Skeletal muscle cell (primary cell): ENCODE measurements at regions not wholly inside any gene's neighbourhood (a gene's known extent, or its start where the extent isn't known, plus 50 kb on each side); places are given as distances from the start of the nearest gene placed in this dataset.
A peak's percentile ranks its signal among the peaks of the same experiment; 100 is the strongest.
"Not testable (repeated sequence)": the region's sequence is repeated elsewhere in the genome, so short reads cannot be mapped to it uniquely, and the experiment has no call there.

Source experiments
- DNase-seq: peaks from one replicate; pipeline ENCODE4 v3.0.0-alpha.2; 2010; ENCODE audit warnings: low read depth
- H3K4me3 ChIP-seq: 2 replicates; pipeline ENCODE4 v1.5.1; 2011; ENCODE audit warnings: low read depth, mild to moderate bottlenecking, control low read depth, low read length, moderate library complexity

GRCh38 chr1:221016751-221017150 lies 137.5 kb downstream of the HLX start:
- no peak for DNase-seq
- no peak overlapping the region for H3K4me3 ChIP-seq

GRCh38 chr1:221018414-221018813 lies 139.2 kb downstream of the HLX start:
- H3K4me3 ChIP-seq, result no peak overlapping the region
- DNase-seq, result no peak

DNA sequence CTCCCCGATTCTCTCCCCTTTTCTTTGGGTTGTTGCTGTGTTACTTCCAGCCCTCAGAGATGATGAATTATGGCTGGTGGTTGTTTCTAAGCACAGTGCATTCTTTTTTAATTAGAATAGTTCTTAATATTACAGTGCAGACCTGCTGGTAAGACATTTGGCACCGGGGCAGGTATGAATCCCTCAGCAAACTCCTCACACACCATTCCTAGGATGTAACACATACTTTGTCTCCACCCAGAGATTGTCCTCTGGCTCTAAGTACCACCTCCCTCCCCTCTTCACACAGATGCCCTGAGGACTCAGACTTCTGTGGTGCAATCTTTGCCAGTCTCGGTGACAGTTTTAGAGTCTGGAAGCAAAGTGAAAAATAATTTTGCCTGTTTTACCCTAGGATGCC lies 143.1 kb downstream of the HLX start:
- DNase-seq, result no peak
- no peak overlapping the region for H3K4me3 ChIP-seq

DNA sequence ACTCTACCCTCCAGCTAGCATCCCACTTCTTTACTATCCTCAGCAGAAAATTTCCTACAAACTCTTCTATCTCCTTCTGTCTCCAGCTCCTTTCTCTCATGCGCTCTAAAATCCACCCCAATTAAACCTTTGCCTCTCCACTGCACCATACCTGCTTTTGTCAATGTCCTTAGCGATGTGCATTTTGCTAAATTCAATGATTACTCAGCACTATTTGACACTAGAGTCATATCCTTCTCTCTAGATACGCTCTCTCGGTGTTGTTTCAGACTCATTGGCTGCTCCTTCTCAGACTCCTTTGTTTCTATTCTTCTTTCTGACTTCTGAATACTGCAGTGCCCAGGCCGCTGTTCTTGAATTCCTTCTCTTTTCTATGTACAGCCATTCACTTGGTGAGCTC lies 144.2 kb downstream of the HLX start:
- no peak overlapping the region for H3K4me3 ChIP-seq
- no peak for DNase-seq

- H3K4me3 ChIP-seq, result no peak overlapping the region
- DNase-seq, result peak; percentile 41
Observed at GRCh38 chr1:221025501-221025900, 146.3 kb downstream of the HLX start.

DNA sequence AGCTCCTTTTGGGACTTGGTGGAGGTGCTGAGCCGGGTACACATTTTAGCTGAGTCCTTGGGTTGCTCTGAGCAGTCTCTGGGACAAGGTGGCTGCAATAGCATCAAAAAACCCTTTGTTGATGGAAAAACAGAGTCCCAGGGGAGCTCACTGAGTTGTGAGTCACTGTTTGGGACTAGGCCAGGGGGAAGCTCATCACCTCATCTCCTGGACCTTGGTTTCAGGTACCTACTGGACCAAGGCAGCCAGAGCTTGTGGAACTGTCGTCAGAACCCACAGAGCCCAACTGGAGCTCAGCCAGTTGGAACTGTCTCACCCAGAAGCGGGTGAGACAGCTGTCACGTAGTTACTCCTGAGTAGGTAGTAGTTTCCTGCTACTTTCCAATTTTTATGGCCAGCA lies 146.7 kb downstream of the HLX start:
- DNase-seq, result peak; percentile 22
- no peak overlapping the region for H3K4me3 ChIP-seq

GRCh38 chr1:221029981-221030649 lies 150.9 kb downstream of the HLX start:
- no peak overlapping the region for H3K4me3 ChIP-seq
- no peak for DNase-seq

DNA sequence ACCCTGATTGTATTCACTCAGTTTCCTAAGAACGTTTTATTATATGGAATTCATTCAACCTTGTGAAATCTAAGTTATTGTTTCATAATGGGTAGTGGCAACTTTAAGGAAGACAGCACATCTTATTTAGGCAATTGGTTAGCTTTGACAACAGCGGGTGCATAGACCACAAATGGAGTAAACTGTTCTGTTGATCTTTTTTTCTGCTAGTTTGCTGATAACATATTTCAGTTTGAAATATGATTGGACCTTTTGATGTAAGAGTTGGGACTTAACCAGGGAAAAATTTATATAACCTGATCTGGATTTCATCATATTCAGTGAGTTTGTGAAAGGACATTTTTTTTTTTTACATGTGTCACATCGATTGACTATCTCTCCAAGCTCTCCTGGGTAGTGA lies 151.7 kb downstream of the HLX start:
- DNase-seq, result no peak

GRCh38 chr1:221031458-221032203 lies 152.4 kb downstream of the HLX start:
- no peak overlapping the region for H3K4me3 ChIP-seq
- DNase-seq, result no peak

More for the DNA sequence above, 151.7 kb downstream of the HLX start:
- no peak overlapping the region for H3K4me3 ChIP-seq

- DNase-seq, result no peak
- H3K4me3 ChIP-seq, result no peak overlapping the region
Observed at GRCh38 chr1:221032204-221032585, 153.0 kb downstream of the HLX start.

GRCh38 chr1:221032637-221033280 lies 153.5 kb downstream of the HLX start:
- no peak overlapping the region for H3K4me3 ChIP-seq
- DNase-seq, result no peak

- no peak overlapping the region for H3K4me3 ChIP-seq
- peak; percentile 25 for DNase-seq
Observed at GRCh38 chr1:221035662-221036153, 156.5 kb downstream of the HLX start.

- H3K4me3 ChIP-seq, result no peak overlapping the region
- peak; percentile 31 for DNase-seq
Observed at GRCh38 chr1:221039616-221040015, 160.4 kb downstream of the HLX start.

DNA sequence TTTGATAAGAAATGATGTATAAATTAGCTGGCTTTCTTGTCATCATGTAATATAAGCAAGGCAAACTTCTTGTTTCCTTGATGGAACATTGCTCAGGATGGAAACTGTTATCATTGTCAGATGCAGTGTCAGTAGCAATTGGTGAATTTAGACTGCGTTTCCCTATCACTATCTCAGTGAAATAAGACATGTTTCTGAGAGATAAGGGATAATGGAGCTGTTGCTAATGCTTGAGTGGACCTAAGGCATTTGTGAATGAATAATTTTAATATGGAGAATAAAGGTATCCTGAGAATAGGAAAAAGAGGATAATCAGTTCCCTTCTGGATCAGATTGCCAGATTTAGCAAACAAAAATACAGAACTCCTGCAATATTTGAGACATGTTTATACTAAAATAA lies 160.9 kb downstream of the HLX start:
- no peak overlapping the region for H3K4me3 ChIP-seq
- no peak for DNase-seq

DNA sequence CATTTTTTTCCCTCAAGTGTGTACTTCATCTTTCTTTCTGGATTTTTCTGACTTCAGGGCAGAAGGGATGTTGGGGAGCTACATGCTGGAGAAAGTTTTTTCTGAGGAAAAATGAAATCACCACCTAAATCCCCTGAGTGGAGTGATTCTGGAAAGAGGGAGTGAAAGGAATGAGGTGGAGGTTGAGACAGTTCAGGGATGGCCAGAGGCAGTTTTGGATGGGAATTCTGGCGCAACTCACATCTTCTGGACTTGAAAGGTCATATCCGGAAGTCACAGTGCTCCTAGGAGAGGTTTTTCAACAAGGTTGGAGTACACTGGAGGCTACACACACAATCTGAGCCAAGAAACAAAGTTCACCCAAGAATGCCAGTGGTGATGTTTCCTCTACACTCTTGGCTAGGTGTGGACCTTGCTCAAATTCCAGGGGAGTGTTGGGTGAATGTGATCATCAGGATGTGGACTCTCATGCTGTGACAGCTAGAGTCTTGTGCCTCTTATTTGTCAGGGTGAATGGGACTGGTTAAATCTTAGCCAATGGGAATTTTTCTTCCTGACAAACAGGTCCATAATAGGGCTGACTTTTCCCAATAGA lies 161.5 kb downstream of the HLX start:
- H3K4me3 ChIP-seq, result no peak overlapping the region
- no peak for DNase-seq

DNA sequence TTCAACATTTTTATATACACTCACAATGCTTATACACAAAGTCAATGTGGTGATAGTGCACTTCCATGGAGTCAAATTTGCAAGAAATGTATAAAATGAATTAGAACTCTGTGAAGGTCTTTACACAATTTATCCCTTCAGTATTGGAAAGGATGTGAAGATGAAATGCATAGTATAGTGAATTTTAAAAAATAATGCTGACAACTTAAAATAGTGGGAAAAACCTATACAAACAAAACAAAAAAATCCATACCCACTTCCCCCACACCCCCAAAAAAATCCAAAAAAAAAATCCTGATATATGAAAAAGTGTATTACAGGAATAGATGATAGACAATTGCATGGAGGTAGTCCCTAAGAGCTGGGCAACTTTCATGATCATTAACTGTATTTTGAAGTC lies 165.3 kb downstream of the HLX start:
- H3K4me3 ChIP-seq, result no peak overlapping the region
- no peak for DNase-seq

DNA sequence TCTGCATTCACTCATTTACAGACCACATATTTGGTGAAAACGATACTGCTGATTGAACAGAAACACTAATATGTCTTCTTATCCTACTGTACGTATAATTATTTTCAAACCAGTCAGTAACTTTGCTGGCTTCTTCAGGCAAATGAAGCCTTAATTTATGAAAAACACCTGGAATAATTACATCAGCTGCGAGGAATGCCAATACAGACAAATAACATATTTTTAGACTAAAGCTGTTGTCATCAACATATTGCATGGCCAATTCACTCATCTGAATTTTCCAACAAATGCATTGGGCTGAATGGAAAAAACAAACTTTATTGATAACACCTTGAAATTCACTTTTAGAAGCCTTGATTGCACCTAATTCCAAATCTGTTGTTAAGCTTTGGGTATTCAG lies 165.9 kb downstream of the HLX start:
- no peak for DNase-seq
- H3K4me3 ChIP-seq, result no peak overlapping the region

DNA sequence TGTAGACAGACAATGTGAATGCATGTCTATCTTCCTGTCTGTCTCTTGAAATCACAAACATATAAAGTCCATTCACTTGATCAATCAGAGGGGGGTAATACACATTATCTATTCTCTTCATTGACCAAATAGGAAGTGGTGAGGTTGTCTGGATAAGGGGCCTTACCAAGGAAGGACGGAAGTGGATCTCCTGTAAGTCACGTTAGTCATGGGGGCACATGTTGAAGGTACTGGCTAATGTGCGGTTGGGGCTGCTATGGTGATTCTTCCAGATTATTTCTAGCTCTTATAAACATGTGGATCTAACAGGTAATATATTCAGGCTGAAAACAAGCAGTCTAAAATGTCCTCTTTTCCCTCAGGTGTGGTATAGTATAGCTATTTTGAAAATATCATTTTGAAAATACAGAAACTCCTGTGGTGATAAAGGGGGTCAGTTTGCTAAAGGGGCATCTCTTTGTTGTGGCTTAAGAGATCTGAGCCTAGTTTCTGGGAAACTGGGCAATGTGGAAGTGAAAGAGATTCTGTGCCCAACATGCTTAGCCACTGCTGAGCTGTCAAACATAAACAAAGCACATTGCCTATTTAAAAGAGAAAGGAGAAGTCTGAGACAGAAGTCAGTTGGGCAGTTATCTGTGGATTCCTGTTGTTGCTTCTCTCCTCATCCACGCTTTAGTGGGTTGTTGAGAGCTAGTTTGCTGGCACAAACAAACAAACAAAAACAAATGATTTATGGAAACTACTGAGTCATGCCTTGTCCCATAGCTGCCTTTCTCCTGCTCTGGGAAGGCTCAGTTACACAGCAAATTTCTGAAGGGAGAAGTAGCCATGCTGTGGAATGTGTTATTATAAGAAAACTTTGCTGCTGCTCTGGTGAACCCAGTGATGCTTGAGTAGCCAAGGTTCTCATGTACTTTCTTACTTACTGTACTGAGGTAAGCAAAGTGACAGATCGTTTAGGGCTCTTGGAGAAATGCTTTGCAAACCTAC lies 166.9 kb downstream of the HLX start:
- no peak for DNase-seq
- H3K4me3 ChIP-seq, result no peak overlapping the region

GRCh38 chr1:221051391-221051790 lies 172.1 kb downstream of the HLX start:
- DNase-seq, result not testable (repeated sequence)

More at GRCh38 chr1:221051391-221051790, 172.1 kb downstream of the HLX start:
- not testable (repeated sequence) for H3K4me3 ChIP-seq
